CD4-positive, alpha-beta T cell treated with Interleukin-4 for 4 hours (primary cell): ENCODE measurements at regions not wholly inside any gene's neighbourhood (a gene's known extent, or its start where the extent isn't known, plus 50 kb on each side); places are given as distances from the start of the nearest gene placed in this dataset.
"Not testable (repeated sequence)": the region's sequence is repeated elsewhere in the genome, so short reads cannot be mapped to it uniquely, and the experiment has no call there.

Experiments used
- DNase-seq: peaks from one replicate; pipeline ENCODE4 v3.0.0-alpha.2; 2020

- no peak for DNase-seq
Observed at GRCh38 chr6:100084316-100084990, 90.4 kb upstream of the MCHR2 start.

- DNase-seq, result no peak
Observed at GRCh38 chr6:100078509-100078908, 84.5 kb upstream of the MCHR2 start.

GRCh38 chr6:100065348-100065747, 71.3 kb upstream of the MCHR2 start:
- no peak for DNase-seq

GRCh38 chr6:100062621-100063020, 68.6 kb upstream of the MCHR2 start:
- no peak for DNase-seq

- DNase-seq, result no peak
Observed at GRCh38 chr6:100057941-100058340, 63.9 kb upstream of the MCHR2 start.

GRCh38 chr6:100050550-100050949, 56.5 kb upstream of the MCHR2 start:
- no peak for DNase-seq

DNA sequence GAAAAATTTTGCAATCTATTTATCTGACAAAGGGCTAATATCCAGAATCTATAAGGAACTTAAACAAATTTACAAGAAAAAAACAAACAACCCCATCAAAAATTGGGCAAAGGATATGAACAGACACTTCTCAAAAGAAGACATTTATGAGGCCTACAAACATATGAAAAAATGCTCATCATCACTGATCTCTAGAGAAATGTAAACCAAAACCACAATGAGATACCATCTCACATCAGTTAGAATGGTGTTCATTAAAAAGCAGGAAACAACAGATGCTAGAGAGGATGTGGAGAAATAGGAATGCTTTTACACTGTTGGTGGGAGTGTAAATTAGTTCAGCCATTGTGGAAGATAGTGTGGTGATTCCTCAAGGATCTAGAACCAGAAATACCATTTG, 49.9 kb upstream of the MCHR2 start:
- DNase-seq, result not testable (repeated sequence)
